H1 (cell line): ENCODE measurements at regions not wholly inside any gene's neighbourhood (a gene's known extent, or its start where the extent isn't known, plus 50 kb on each side); places are given as distances from the start of the nearest gene placed in this dataset.

Source experiments
- CTCF ChIA-PET: fragments of 300-600 bp; sonication (Branson Sonifier 250); formaldehyde crosslinking; loops from one replicate; lab custom pipeline; 2021; ENCODE audit not compliant: partially characterized antibody; lab: Charles Lee
- POLR2A ChIA-PET: fragments of 300-600 bp; sonication (Branson Sonifier 250); formaldehyde crosslinking; loops from one replicate; lab custom pipeline; 2021; ENCODE audit warnings: inconsistent platforms; ENCODE audit not compliant: partially characterized antibody; lab: Charles Lee
- DNase-seq, 2 experiments: peaks; one replicate each; pipeline versions ENCODE4 v3.0.0 to v3.0.0-alpha.2; 2010 to 2022; ENCODE audit warnings: low spot score in 2 of 2, low read depth in 1 of 2, mixed read lengths in 1 of 2
- FAIRE-seq: peaks from 2 replicates; lab custom pipeline; 2011; peaks lifted over from hg19 to GRCh38; lab: Jason Lieb, UNC
- H2AFZ ChIP-seq: 2 replicates; pipeline ENCODE4 v1.8.1; 2012; ENCODE audit warnings: low read length, inconsistent platforms
- H2AK5ac ChIP-seq: 2 replicates; pipeline ENCODE4 v1.6.1; 2013; ENCODE audit warnings: low read depth, low read length
- H2BK120ac ChIP-seq: replicated peaks from 2 replicates; pipeline ENCODE3; 2013; ENCODE audit warnings: low read depth, low read length, inconsistent platforms
- H2BK12ac ChIP-seq: 2 replicates; pipeline ENCODE4 v1.6.1; 2013; ENCODE audit warnings: low read depth, low read length
- H2BK15ac ChIP-seq: 2 replicates; pipeline ENCODE4 v1.6.1; 2013; ENCODE audit warnings: low read length
- H2BK20ac ChIP-seq: 2 replicates; pipeline ENCODE4 v1.6.1; 2013; ENCODE audit warnings: low read length
- H2BK5ac ChIP-seq: 2 replicates; pipeline ENCODE4 v1.6.1; 2013; ENCODE audit warnings: low read depth, low read length
- H3K14ac ChIP-seq: 2 replicates; pipeline ENCODE4 v1.6.1; 2013; ENCODE audit warnings: inconsistent platforms; ENCODE audit not compliant: insufficient read length
- H3K18ac ChIP-seq: 2 replicates; pipeline ENCODE4 v1.6.1; 2013; ENCODE audit warnings: low read length; ENCODE audit errors: extremely low read depth
- H3K23ac ChIP-seq: 2 replicates; pipeline ENCODE4 v1.6.1; 2013; ENCODE audit warnings: inconsistent platforms; ENCODE audit not compliant: insufficient read length
- H3K23me2 ChIP-seq: 2 replicates; pipeline ENCODE4 v1.6.1; 2013; ENCODE audit warnings: low read depth, low read length
- H3K27ac ChIP-seq: 2 replicates; pipeline ENCODE4 v1.6.1; 2011; ENCODE audit warnings: low read depth, low read length, inconsistent platforms
- H3K27me3 ChIP-seq, 4 experiments: replicated peaks in 1 of 4; 1 replicate in 1 of 4; 2 replicates in 3 of 4; pipeline versions ENCODE4 v1.6.1 to v1.8.1; 2011 to 2013; ENCODE audit warnings: low read length in 3 of 4, mild to moderate bottlenecking in 3 of 4, inconsistent platforms in 2 of 4, mixed read lengths in 2 of 4, moderate library complexity in 1 of 4; ENCODE audit not compliant: control insufficient read depth in 3 of 4, insufficient read depth in 3 of 4; ENCODE audit errors: extremely low read depth in 1 of 4
- H3K36me3 ChIP-seq, 4 experiments: 2 replicates each; pipeline versions ENCODE4 v1.6.1 to v1.8.1; 2011 to 2013; ENCODE audit warnings: mild to moderate bottlenecking in 4 of 4, low read length in 3 of 4, moderate library complexity in 2 of 4, control low read depth in 1 of 4, inconsistent platforms in 1 of 4; ENCODE audit not compliant: insufficient read depth in 4 of 4, control insufficient read depth in 2 of 4
- H3K4ac ChIP-seq: replicated peaks from 2 replicates; pipeline ENCODE3; 2013; ENCODE audit warnings: low read length, low read depth, mixed read lengths, inconsistent platforms; ENCODE audit not compliant: insufficient read length
- H3K4me1 ChIP-seq, 4 experiments: replicated peaks in 1 of 4; 1 replicate in 1 of 4; 2 replicates in 3 of 4; pipeline versions ENCODE4 v1.6.1 to v1.8.1; 2011 to 2013; ENCODE audit warnings: low read length in 3 of 4, inconsistent platforms in 2 of 4, mixed read lengths in 1 of 4; ENCODE audit not compliant: insufficient read depth in 4 of 4, control insufficient read depth in 3 of 4
- H3K4me2 ChIP-seq, 2 experiments: 2 replicates each; pipeline versions ENCODE4 v1.6.1 to v1.8.1; 2011 to 2013; ENCODE audit warnings: low read depth in 2 of 2, low read length in 2 of 2, control low read depth in 1 of 2, inconsistent platforms in 1 of 2, mild to moderate bottlenecking in 1 of 2; ENCODE audit not compliant: insufficient read depth in 1 of 2
- H3K4me3 ChIP-seq, 4 experiments: fragments of 200-600, 300-600 bp in 1 of 4; sonication (generic), shearing (Covaris generic), sonication (Bioruptor Twin) in 1 of 4; 2 replicates each; pipeline versions ENCODE4 v1.5.1 to v1.8.1; 2011 to 2016; ENCODE audit warnings: low read length in 4 of 4, low read depth in 3 of 4, control low read depth in 2 of 4, inconsistent platforms in 2 of 4, mild to moderate bottlenecking in 2 of 4, mixed read lengths in 1 of 4, moderate library complexity in 1 of 4; ENCODE audit not compliant: insufficient read depth in 2 of 4; ENCODE audit errors: extremely low read depth in 1 of 4
- H3K56ac ChIP-seq: replicated peaks from 2 replicates; pipeline ENCODE3; 2013; ENCODE audit warnings: low read depth, mild to moderate bottlenecking, mixed read lengths, low read length, inconsistent platforms; ENCODE audit not compliant: insufficient read length
- H3K79me1 ChIP-seq: 2 replicates; pipeline ENCODE4 v1.6.1; 2013; ENCODE audit warnings: low read depth, low read length, control low read depth
- H3K79me2 ChIP-seq, 2 experiments: 2 replicates each; pipeline versions ENCODE4 v1.6.1 to v1.8.1; 2012 to 2013; ENCODE audit warnings: low read length in 2 of 2, mild to moderate bottlenecking in 2 of 2, inconsistent platforms in 1 of 2; ENCODE audit not compliant: insufficient read depth in 2 of 2, control insufficient read depth in 1 of 2
- H3K9ac ChIP-seq, 4 experiments: replicated peaks in 1 of 4; 1 replicate in 1 of 4; 2 replicates in 3 of 4; pipeline versions ENCODE4 v1.6.1 to v1.8.1; 2011 to 2013; ENCODE audit warnings: low read depth in 3 of 4, low read length in 3 of 4, control low read depth in 2 of 4, mild to moderate bottlenecking in 2 of 4, moderate library complexity in 2 of 4, inconsistent platforms in 1 of 4; ENCODE audit errors: extremely low read depth in 1 of 4
- H3K9me3 ChIP-seq, 2 experiments: 2 replicates each; pipeline versions ENCODE4 v1.6.1 to v1.8.1; 2012 to 2013; ENCODE audit warnings: mild to moderate bottlenecking in 2 of 2, moderate library complexity in 2 of 2, control low read depth in 1 of 2, inconsistent platforms in 1 of 2, low read depth in 1 of 2, low read length in 1 of 2, mixed read lengths in 1 of 2; ENCODE audit not compliant: insufficient read depth in 2 of 2
- H4K20me1 ChIP-seq, 2 experiments: replicated peaks in 1 of 2; 2 replicates each; pipeline versions ENCODE3 to v1.8.1; 2011 to 2013; ENCODE audit warnings: inconsistent platforms in 2 of 2, low read length in 2 of 2, mild to moderate bottlenecking in 1 of 2; ENCODE audit not compliant: insufficient read depth in 2 of 2, control insufficient read depth in 1 of 2
- H4K5ac ChIP-seq: 2 replicates; pipeline ENCODE4 v1.6.1; 2013; ENCODE audit warnings: low read length, low read depth, mixed read lengths, inconsistent platforms; ENCODE audit not compliant: insufficient read length
- H4K8ac ChIP-seq: 2 replicates; pipeline ENCODE4 v1.8.0; 2013; ENCODE audit warnings: mild to moderate bottlenecking, moderate library complexity, low read length, inconsistent platforms; ENCODE audit not compliant: insufficient read depth; ENCODE audit errors: extremely low read depth
- H4K91ac ChIP-seq: replicated peaks from 2 replicates; pipeline ENCODE3; 2013; ENCODE audit warnings: low read length, mixed read lengths, inconsistent platforms; ENCODE audit not compliant: insufficient read length
- ASH2L ChIP-seq: fragments of 200-600, 300-600 bp; sonication (generic); IDR thresholded peaks from one replicate; pipeline ENCODE4 v1.7.1; 2017; ENCODE audit warnings: low read length
- BRCA1 ChIP-seq: IDR thresholded peaks from 2 replicates; pipeline ENCODE4 v1.6.1; 2012; ENCODE audit warnings: low read depth, low read length, improper control_type of control experiment
- CBX5 ChIP-seq: fragments of 300-800, 300-1000 bp; sonication (generic); IDR thresholded peaks from 2 replicates; pipeline ENCODE4 v1.7.1; 2016; ENCODE audit warnings: antibody characterized with exemption, low read length, low read depth
- CEBPB ChIP-seq: IDR thresholded peaks from 2 replicates; pipeline ENCODE4 v1.6.1; 2012; ENCODE audit warnings: low read depth, low read length
- CHD1 ChIP-seq: IDR thresholded peaks from 2 replicates; pipeline ENCODE4 v1.6.1; 2012; ENCODE audit warnings: low read depth, low read length, improper control_type of control experiment
- EP300 ChIP-seq, 2 experiments: IDR thresholded peaks; 1 replicate in 1 of 2; 2 replicates in 1 of 2; pipeline ENCODE4 v1.6.1; 2011 to 2012; ENCODE audit warnings: low read depth in 2 of 2, low read length in 2 of 2, mild to moderate bottlenecking in 2 of 2, borderline replicate concordance in 1 of 2, inconsistent platforms in 1 of 2, moderate library complexity in 1 of 2
- KDM5A ChIP-seq: fragments of 200-600 bp; IDR thresholded peaks from 2 replicates; pipeline ENCODE4 v1.7.1; 2012; ENCODE audit warnings: mild to moderate bottlenecking, low read length, inconsistent platforms, mixed read lengths
- NRF1 ChIP-seq: IDR thresholded peaks from 2 replicates; pipeline ENCODE4 v1.6.1; 2011; ENCODE audit warnings: mild to moderate bottlenecking, low read depth, low read length, improper control_type of control experiment
- POU5F1 ChIP-seq: IDR thresholded peaks from 2 replicates; pipeline ENCODE4 v1.6.1; 2011; ENCODE audit warnings: low read depth, mild to moderate bottlenecking, low read length, moderate library complexity
- RFX5 ChIP-seq: IDR thresholded peaks from 2 replicates; pipeline ENCODE4 v1.6.1; 2011; ENCODE audit warnings: low read depth, low read length, improper control_type of control experiment, borderline replicate concordance
- RNF2 ChIP-seq: fragments of 200-900, 300-1000 bp; sonication (generic); IDR thresholded peaks from 2 replicates; pipeline ENCODE4 v1.7.1; 2016; ENCODE audit warnings: borderline replicate concordance, low read depth, mild to moderate bottlenecking, antibody characterized with exemption, low read length; ENCODE audit not compliant: poor library complexity, severe bottlenecking; ENCODE audit errors: missing control alignments
- SP4 ChIP-seq: IDR thresholded peaks from 2 replicates; pipeline ENCODE4 v1.6.1; 2012; ENCODE audit warnings: low read length, inconsistent platforms
- TAF7 ChIP-seq: optimal IDR thresholded peaks from 2 replicates; pipeline ENCODE3; 2011; ENCODE audit warnings: low read depth, mild to moderate bottlenecking, inconsistent platforms, low read length, moderate library complexity, borderline replicate concordance
- ZNF274 ChIP-seq: IDR thresholded peaks from 2 replicates; pipeline ENCODE4 v1.7.0; 2012; ENCODE audit warnings: low read length, borderline replicate concordance; ENCODE audit errors: extremely low read depth
- WGBS, 2 experiments: shearing (Covaris generic) in 1 of 2; methylation state at CpG; one replicate each; pipeline versions ENCODE4 v1.1.6 to v1.1.7; 2013 to 2015; ENCODE audit warnings: low lambda C conversion rate in 2 of 2, mixed read lengths in 2 of 2, inconsistent platforms in 1 of 2, low coverage in 1 of 2, missing lambda C conversion rate in 1 of 2; ENCODE audit not compliant: insufficient replicate concordance in 2 of 2, insufficient coverage in 1 of 2, insufficient read length in 1 of 2; ENCODE audit errors: extremely low coverage in 1 of 2, missing lambda C conversion rate in 1 of 2; 5-methylcytosine and 5-hydroxymethylcytosine counted together

GRCh38 chr1:29767088-29767685, 530.9 kb downstream of the PTPRU start:
- H3K56ac ChIP-seq, result no peak overlapping the region
- no peak overlapping the region for H3K23ac ChIP-seq
- no peak overlapping the region for H4K8ac ChIP-seq
- H3K79me1 ChIP-seq, result no peaks in the 10 kb centered on the region
- no peak overlapping the region for H2BK120ac ChIP-seq
- no peak overlapping the region for H2BK12ac ChIP-seq
- 87% methylated on average over 25 of the region's 27 CpGs; no CpG with 5 or more reads in 1 of the 2 experiments for WGBS, 2 experiments
- H2AK5ac ChIP-seq, result no peak overlapping the region
- H2BK20ac ChIP-seq, result no peak overlapping the region
- DNase-seq (no peak), FAIRE-seq (no peak)
- H2BK15ac ChIP-seq, result no peak overlapping the region
- no peak overlapping the region for H3K27ac ChIP-seq
- no peak overlapping the region for H3K14ac ChIP-seq
- H3K36me3 ChIP-seq, result no peaks in the 10 kb centered on the region
- no peaks in the 10 kb centered on the region for H3K4me1 ChIP-seq
- no peaks in the 10 kb centered on the region; a peak in 1 of 7 replicates for H3K27me3 ChIP-seq
- no peak overlapping the region for H2BK5ac ChIP-seq
- H3K18ac ChIP-seq, result no peak overlapping the region
- no peaks in the 10 kb centered on the region for H3K9me3 ChIP-seq
- no peak overlapping the region for H2AFZ ChIP-seq
- no peak for TF ChIP-seq SP4
- TF ChIP-seq POU5F1, result no peak
- TF ChIP-seq CEBPB, result no peak
- TF ChIP-seq NRF1, result no peak
- TF ChIP-seq ZNF274, result no peak
- TF ChIP-seq BRCA1, result no peak
- TF ChIP-seq RNF2, result no peak
- no peak for TF ChIP-seq EP300 (IDR thresholded peaks at IDR 0.05; ENCODE audit: borderline replicate concordance in 1 of 2, low read depth in 2 of 2, low read length in 2 of 2)
- no peak for TF ChIP-seq ASH2L
- no peak for TF ChIP-seq TAF7
- no peak for TF ChIP-seq RFX5
- TF ChIP-seq KDM5A, result no peak
- TF ChIP-seq CBX5, result no peak
- no peak for TF ChIP-seq CHD1
- H3K4me2 ChIP-seq, result no peak overlapping the region
- no peak overlapping the region for H4K5ac ChIP-seq
- H3K9ac ChIP-seq, result no peak overlapping the region
- no peak overlapping the region for H3K4ac ChIP-seq
- no peaks in the 10 kb centered on the region for H4K20me1 ChIP-seq
- H3K4me3 ChIP-seq, result no peak overlapping the region
- no peak overlapping the region for H4K91ac ChIP-seq
- POLR2A ChIA-PET, result no interaction called here
- no peaks in the 10 kb centered on the region for H3K79me2 ChIP-seq
- no peaks in the 10 kb centered on the region for H3K23me2 ChIP-seq
- CTCF ChIA-PET, result no interaction called here
